ENCODE measurements at regions not wholly inside any gene's neighbourhood (a gene's known extent, or its start where the extent isn't known, plus 50 kb on each side); places are given as distances from the start of the nearest gene placed in this dataset.

DNA sequence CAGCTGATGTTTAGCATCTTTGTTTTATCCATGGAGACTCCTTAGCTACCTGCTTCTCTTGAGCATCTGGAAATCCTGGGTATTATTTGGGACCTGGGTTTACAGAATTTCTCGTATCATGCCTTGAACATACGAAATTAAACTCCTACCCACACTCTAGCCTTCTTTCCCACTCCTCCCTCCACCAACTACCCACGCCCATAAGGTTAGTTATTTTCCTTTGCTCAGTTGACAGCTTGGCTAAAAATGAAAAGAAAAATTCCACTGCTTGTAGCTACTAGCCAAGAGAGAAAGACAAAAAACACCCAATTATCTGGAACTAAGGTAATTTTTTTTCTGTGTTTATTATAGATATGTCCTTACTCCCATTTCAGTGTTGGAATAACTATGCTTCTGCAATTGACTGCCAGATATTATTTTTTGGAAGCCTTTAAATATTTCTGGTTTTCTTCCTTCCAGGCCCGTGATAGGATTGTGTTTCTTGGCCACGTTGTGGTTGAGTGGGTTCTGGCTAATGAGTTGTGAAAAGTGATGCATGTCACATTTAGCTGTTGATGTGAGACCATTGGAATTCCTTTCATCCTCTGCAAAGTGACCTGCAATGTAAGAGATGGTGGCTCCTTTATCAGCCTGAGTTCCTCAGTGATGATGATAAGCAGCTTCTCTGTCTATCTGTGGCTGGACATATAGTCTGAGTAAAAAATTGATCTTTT is 308.1 kb downstream of the LRRC70 start:
- TF ChIP-seq, protein P1, sequence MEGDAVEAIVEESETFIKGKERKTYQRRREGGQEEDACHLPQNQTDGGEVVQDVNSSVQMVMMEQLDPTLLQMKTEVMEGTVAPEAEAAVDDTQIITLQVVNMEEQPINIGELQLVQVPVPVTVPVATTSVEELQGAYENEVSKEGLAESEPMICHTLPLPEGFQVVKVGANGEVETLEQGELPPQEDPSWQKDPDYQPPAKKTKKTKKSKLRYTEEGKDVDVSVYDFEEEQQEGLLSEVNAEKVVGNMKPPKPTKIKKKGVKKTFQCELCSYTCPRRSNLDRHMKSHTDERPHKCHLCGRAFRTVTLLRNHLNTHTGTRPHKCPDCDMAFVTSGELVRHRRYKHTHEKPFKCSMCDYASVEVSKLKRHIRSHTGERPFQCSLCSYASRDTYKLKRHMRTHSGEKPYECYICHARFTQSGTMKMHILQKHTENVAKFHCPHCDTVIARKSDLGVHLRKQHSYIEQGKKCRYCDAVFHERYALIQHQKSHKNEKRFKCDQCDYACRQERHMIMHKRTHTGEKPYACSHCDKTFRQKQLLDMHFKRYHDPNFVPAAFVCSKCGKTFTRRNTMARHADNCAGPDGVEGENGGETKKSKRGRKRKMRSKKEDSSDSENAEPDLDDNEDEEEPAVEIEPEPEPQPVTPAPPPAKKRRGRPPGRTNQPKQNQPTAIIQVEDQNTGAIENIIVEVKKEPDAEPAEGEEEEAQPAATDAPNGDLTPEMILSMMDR (IDR thresholded peaks at IDR 0.05) = no peak
- TF ChIP-seq ZFX (IDR thresholded peaks at IDR 0.05; ENCODE audit: borderline replicate concordance) = no peak

Measured in 22Rv1 (cell line).